ENCODE measurements at regions not wholly inside any gene's neighbourhood (a gene's known extent, or its start where the extent isn't known, plus 50 kb on each side); places are given as distances from the start of the nearest gene placed in this dataset.

DNA sequence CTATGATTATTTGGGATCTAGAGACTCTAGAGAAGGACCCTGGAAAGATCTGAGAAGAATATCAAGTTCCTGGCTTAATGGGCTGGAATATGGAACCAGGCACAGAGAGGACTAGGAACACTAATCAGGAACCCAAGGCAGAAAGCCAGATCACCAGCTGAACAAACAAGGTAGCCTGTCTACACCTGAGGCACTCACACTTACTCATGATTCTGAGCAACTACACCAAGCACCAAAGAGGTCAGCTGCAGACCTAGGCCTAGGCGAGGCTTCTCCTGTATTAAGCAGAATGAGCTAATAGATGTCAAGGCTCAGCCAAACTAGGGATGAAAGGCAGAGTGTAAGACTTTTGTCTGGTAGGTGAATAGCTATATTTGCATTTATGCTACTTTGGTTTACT, 368.1 kb downstream of the LTN1 start:
- Histone ChIP-seq H3K36me3 (ENCODE audit: low read length) (no peaks in the 10 kb centered on the region), H3K27ac (ENCODE audit: low read depth, low read length) (no peak overlapping the region), H3F3A (ENCODE audit: insufficient read depth) (no peaks in the 10 kb centered on the region), H3K4me3 (ENCODE audit: insufficient read depth, low read length, poor library complexity, severe bottlenecking) (no peak overlapping the region), H3K4me2 (ENCODE audit: low read depth, low read length, poor library complexity, severe bottlenecking) (no peak overlapping the region), H3K9me3 (ENCODE audit: insufficient read depth, low read length) (no peaks in the 10 kb centered on the region), H4K20me1 (ENCODE audit: low read depth, low read length) (no peaks in the 10 kb centered on the region), H3K9ac (ENCODE audit: low read length) (no peak overlapping the region), H3K79me2 (ENCODE audit: insufficient read depth, low read length) (no peaks in the 10 kb centered on the region), H3K27me3 (ENCODE audit: low read length) (no peaks in the 10 kb centered on the region), H2AFZ (ENCODE audit: low read depth, low read length, severe bottlenecking) (peak overlapping the region; percentile 2), H3K9me2 (replicated peaks; ENCODE audit: insufficient read depth, low read length) (no peaks in the 10 kb centered on the region)
- TF ChIP-seq EZH2phosphoT487 (conservative IDR thresholded peaks at IDR 0.05; ENCODE audit: low read length) (no peak), CTCF (IDR thresholded peaks at IDR 0.05; ENCODE audit: insufficient read depth, low read length, poor library complexity, severe bottlenecking) (no peak)

GRCh38 chr21:28617300-28617699, 375.4 kb downstream of the LTN1 start:
- Histone ChIP-seq H3K4me3 (ENCODE audit: insufficient read depth, low read length, poor library complexity, severe bottlenecking) (no peak overlapping the region), H3K36me3 (ENCODE audit: low read length) (no peaks in the 10 kb centered on the region), H3K9me2 (replicated peaks; ENCODE audit: insufficient read depth, low read length) (no peaks in the 10 kb centered on the region), H3K27ac (ENCODE audit: low read depth, low read length) (no peak overlapping the region), H3K27me3 (ENCODE audit: low read length) (no peaks in the 10 kb centered on the region), H3K9me3 (ENCODE audit: insufficient read depth, low read length) (no peaks in the 10 kb centered on the region), H3K79me2 (ENCODE audit: insufficient read depth, low read length) (no peaks in the 10 kb centered on the region), H4K20me1 (ENCODE audit: low read depth, low read length) (no peaks in the 10 kb centered on the region), H3K4me2 (ENCODE audit: low read depth, low read length, poor library complexity, severe bottlenecking) (no peak overlapping the region), H2AFZ (ENCODE audit: low read depth, low read length, severe bottlenecking) (no peak overlapping the region), H3F3A (ENCODE audit: insufficient read depth) (no peaks in the 10 kb centered on the region), H3K9ac (ENCODE audit: low read length) (no peak overlapping the region)
- TF ChIP-seq CTCF (IDR thresholded peaks at IDR 0.05; ENCODE audit: insufficient read depth, low read length, poor library complexity, severe bottlenecking), result no peak

GRCh38 chr21:28615276-28615675, 377.4 kb downstream of the LTN1 start:
- Histone ChIP-seq H3K79me2 (ENCODE audit: insufficient read depth, low read length) (no peaks in the 10 kb centered on the region), H3K27me3 (ENCODE audit: low read length) (no peaks in the 10 kb centered on the region), H3K9me3 (ENCODE audit: insufficient read depth, low read length) (no peaks in the 10 kb centered on the region), H3K9ac (ENCODE audit: low read length) (no peak overlapping the region), H2AFZ (ENCODE audit: low read depth, low read length, severe bottlenecking) (no peak overlapping the region), H3F3A (ENCODE audit: insufficient read depth) (no peaks in the 10 kb centered on the region), H3K4me2 (ENCODE audit: low read depth, low read length, poor library complexity, severe bottlenecking) (no peak overlapping the region), H4K20me1 (ENCODE audit: low read depth, low read length) (no peaks in the 10 kb centered on the region), H3K4me3 (ENCODE audit: insufficient read depth, low read length, poor library complexity, severe bottlenecking) (no peak overlapping the region), H3K9me2 (replicated peaks; ENCODE audit: insufficient read depth, low read length) (no peaks in the 10 kb centered on the region), H3K27ac (ENCODE audit: low read depth, low read length) (no peak overlapping the region), H3K36me3 (ENCODE audit: low read length) (no peaks in the 10 kb centered on the region; the same call in 1 of the 2 replicates)
- TF ChIP-seq EZH2phosphoT487 (conservative IDR thresholded peaks at IDR 0.05; ENCODE audit: low read length) (no peak), CTCF (IDR thresholded peaks at IDR 0.05; ENCODE audit: insufficient read depth, low read length, poor library complexity, severe bottlenecking) (no peak)

DNA sequence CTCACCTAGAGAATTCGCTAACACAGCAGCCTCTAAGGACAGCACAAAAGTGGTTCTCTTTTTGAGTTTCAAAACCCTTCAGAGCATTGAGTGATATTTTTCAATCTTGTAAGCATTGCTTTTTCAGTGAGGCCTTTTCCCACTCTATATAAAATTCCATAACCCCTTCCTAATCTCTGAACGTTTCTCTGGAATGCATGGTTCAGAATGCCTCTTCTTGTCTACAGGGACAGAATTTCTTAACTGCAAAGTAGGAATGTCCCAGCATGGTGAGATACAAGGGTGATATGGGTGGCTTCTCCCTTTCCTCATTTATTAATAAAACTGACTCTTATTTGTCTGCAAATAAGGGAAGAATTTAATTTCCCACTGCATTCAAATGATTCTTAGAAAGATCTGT, 377.9 kb downstream of the LTN1 start:
- no peak overlapping the region for H3K9ac ChIP-seq (ENCODE audit: low read length)
- H3K79me2 ChIP-seq (ENCODE audit: insufficient read depth, low read length), result no peaks in the 10 kb centered on the region
- H3K4me3 ChIP-seq (ENCODE audit: insufficient read depth, low read length, poor library complexity, severe bottlenecking), result no peak overlapping the region
- H3F3A ChIP-seq (ENCODE audit: insufficient read depth), result no peaks in the 10 kb centered on the region
- H3K4me2 ChIP-seq (ENCODE audit: low read depth, low read length, poor library complexity, severe bottlenecking), result no peak overlapping the region
- H3K9me3 ChIP-seq (ENCODE audit: insufficient read depth, low read length), result no peaks in the 10 kb centered on the region
- H2AFZ ChIP-seq (ENCODE audit: low read depth, low read length, severe bottlenecking), result no peak overlapping the region
- H3K27ac ChIP-seq (ENCODE audit: low read depth, low read length), result no peak overlapping the region
- H4K20me1 ChIP-seq (ENCODE audit: low read depth, low read length), result no peaks in the 10 kb centered on the region
- no peak for TF ChIP-seq EZH2phosphoT487 (conservative IDR thresholded peaks at IDR 0.05; ENCODE audit: low read length)
- TF ChIP-seq CTCF (IDR thresholded peaks at IDR 0.05; ENCODE audit: insufficient read depth, low read length, poor library complexity, severe bottlenecking), result no peak
- no peaks in the 10 kb centered on the region for H3K27me3 ChIP-seq (ENCODE audit: low read length)
- no peaks in the 10 kb centered on the region for H3K9me2 ChIP-seq (replicated peaks; ENCODE audit: insufficient read depth, low read length)
- no peaks in the 10 kb centered on the region; the same call in 1 of the 2 replicates for H3K36me3 ChIP-seq (ENCODE audit: low read length)
